Heart right ventricle (tissue), 16 donors: ENCODE measurements at regions not wholly inside any gene's neighbourhood (a gene's known extent, or its start where the extent isn't known, plus 50 kb on each side); places are given as distances from the start of the nearest gene placed in this dataset.

Experiments used
- ATAC-seq, 8 donors: fragments of 200-7000 bp; cut with Tn5 transposase; one replicate each; pipeline ENCODE4 v1.9.1; 2020; ENCODE audit warnings: mild to moderate bottlenecking in 8 of 8, moderate library complexity in 8 of 8, moderate number of reproducible peaks in 1 of 8
- DNase-seq, 2 donors: peaks; one replicate each; pipeline ENCODE4 v3.0.0-alpha.2; 2020
- H3K27ac ChIP-seq, 10 donors: fragments of 200-600 bp; sonication (generic) in 2 of 10; one replicate each; pipeline versions ENCODE4 v1.5.0 to v1.8.0; 2020 to 2022; ENCODE audit warnings: mild to moderate bottlenecking in 3 of 10
- H3K27me3 ChIP-seq, 7 donors: fragments of 200-600 bp; one replicate each; pipeline ENCODE4 v1.8.0; 2021 to 2022; ENCODE audit warnings: mild to moderate bottlenecking in 2 of 7
- H3K36me3 ChIP-seq, 9 donors: fragments of 200-600 bp; sonication (generic) in 1 of 9; one replicate each; pipeline versions ENCODE4 v1.5.0 to v1.8.0; 2020 to 2022; ENCODE audit warnings: mild to moderate bottlenecking in 2 of 9
- H3K4me1 ChIP-seq, 9 donors: fragments of 200-600 bp; sonication (generic) in 1 of 9; one replicate each; pipeline versions ENCODE4 v1.5.0 to v1.8.0; 2020 to 2022; ENCODE audit warnings: mild to moderate bottlenecking in 4 of 9
- H3K4me3 ChIP-seq, 10 donors: fragments of 200-600 bp; sonication (generic) in 2 of 10; one replicate each; pipeline versions ENCODE4 v1.5.0 to v1.8.0; 2020 to 2022; ENCODE audit warnings: mild to moderate bottlenecking in 7 of 10, moderate library complexity in 2 of 10
- H3K9me3 ChIP-seq, 11 donors: fragments of 200-600 bp in 10 of 11; sonication (generic) in 2 of 11; one replicate each; pipeline versions ENCODE4 v1.5.0 to v1.8.0; 2013 to 2022; ENCODE audit warnings: mild to moderate bottlenecking in 2 of 11, control low read depth in 1 of 11, moderate library complexity in 1 of 11
- CTCF ChIP-seq, 9 donors: fragments of 200-600 bp; sonication (generic) in 2 of 9; IDR thresholded peaks; one replicate each; pipeline versions ENCODE4 v1.5.0 to v1.8.0; 2021 to 2022; ENCODE audit warnings: antibody characterized with exemption in 9 of 9, mild to moderate bottlenecking in 5 of 9, moderate library complexity in 1 of 9
- WGBS, 2 donors: extraction: QIAGEN DNeasy Blood & Tissue Kit; methylation state at CpG; one replicate each; pipeline ENCODE4 v1.1.7; 2013; ENCODE audit warnings: inconsistent platforms in 1 of 2; 5-methylcytosine and 5-hydroxymethylcytosine counted together
- intact Hi-C, 10 donors: fragments of 100-400 bp; cut with DNase I; formaldehyde crosslinking; loops; one replicate each; pipeline versions ENCODE4 v1.11.1 to v1.14.2; 2022
- donor health status: Arrhythmogenic right ventricular cardiomyopathy.
- donor health status: ischemic (EF 13 %, LVEDD 7.1; RV severe dilation, severe dysfunction).
- donor health status: healthy with polysubstance abuse.
- donor health status: DM: no; HTN: yes; CAD: no.
- donor health status: DM: no; HTN: no; CAD: no.
- donor health status: ischemic (EF 25% LVEDD 6.9; RV normal size, moderate dysfunction).
- donor health status: ischemic (EF 25% LVEDD 5.7; RV mildly dilated, moderate dysfunction).
- donor health status: healthy.
- donor health status: DM: yes; HTN: yes; CAD: no.
- donor health status: Ischemic cardiomyopathy.
- donor health status: ischemic (EF 35%, LVEDD 5.7; RV mildly dilated, moderate dysfunction).
- donor health status: nonischemic (EF 11% LVEDD 7.7; RV severe dilation, severe dysfunction).
- donor health status: DM: yes; HTN: yes; CAD: no.
- donor health status: PGD.
- donor health status: ischemic (EF 29% LVEDD 5.4; RV normal size, mild dysfunction).
- donor health status: nonischemic (EF 23%, LVEDD 6.1; RV moderate dilation, normal function).

- DNase-seq (no peak), ATAC-seq (no peak)
- Histone ChIP-seq H3K4me3 (no peak overlapping the region), H3K4me1 (no peaks in the 10 kb centered on the region), H3K27me3 (no peaks in the 10 kb centered on the region), H3K36me3 (no peaks in the 10 kb centered on the region), H3K9me3 (peaks cover 0 to 50% (median 13%) of the 10 kb centered on the region in 11 donors), H3K27ac (no peak overlapping the region)
- TF ChIP-seq CTCF (IDR thresholded peaks at IDR 0.05): no peak
- WGBS, 2 donors: 46 to 91% methylated on average over 1 of the region's 1 CpG
- intact Hi-C loops: no loop called here
Observed at GRCh38 chr5:165735388-165735787, 2230.0 kb downstream of the MAT2B start.

GRCh38 chr5:165739079-165739741, 2233.8 kb downstream of the MAT2B start:
- intact Hi-C loops: no loop called here
- no peak for TF ChIP-seq CTCF (IDR thresholded peaks at IDR 0.05)
- H3K36me3 ChIP-seq: no peaks in the 10 kb centered on the region

GRCh38 chr5:165757791-165758190, 2252.4 kb downstream of the MAT2B start:
- Histone ChIP-seq H3K4me1 (no peaks in the 10 kb centered on the region), H3K4me3 (no peak overlapping the region), H3K36me3 (no peaks in the 10 kb centered on the region), H3K27me3 (no peaks in the 10 kb centered on the region), H3K9me3 (no peaks in the 10 kb centered on the region), H3K27ac (no peak overlapping the region)
- intact Hi-C loops: no loop called here
- ATAC-seq (no peak), DNase-seq (no peak)
- no peak for TF ChIP-seq CTCF (IDR thresholded peaks at IDR 0.05)
- WGBS, 2 donors: 63 to 70% methylated on average over 4 of the region's 4 CpGs

More at GRCh38 chr5:165739079-165739741, 2233.8 kb downstream of the MAT2B start:
- no peaks in the 10 kb centered on the region for H3K27me3 ChIP-seq
- no peak for ATAC-seq
- H3K4me3 ChIP-seq: no peak overlapping the region
- 70 to 72% methylated on average over 8 of the region's 8 CpGs for WGBS, 2 donors
- peaks cover 0 to 39% (median 8%) of the 10 kb centered on the region in 11 donors for H3K9me3 ChIP-seq
- H3K4me1 ChIP-seq: no peaks in the 10 kb centered on the region
- no peak overlapping the region for H3K27ac ChIP-seq
- DNase-seq: no peak

- Histone ChIP-seq H3K27ac (no peak overlapping the region), H3K36me3 (no peaks in the 10 kb centered on the region), H3K9me3 (peaks cover 0 to 6% (median 0%) of the 10 kb centered on the region in 11 donors), H3K4me1 (no peaks in the 10 kb centered on the region), H3K27me3 (no peaks in the 10 kb centered on the region), H3K4me3 (no peak overlapping the region)
- no peak for TF ChIP-seq CTCF (IDR thresholded peaks at IDR 0.05)
- 60 to 66% methylated on average over 2 of the region's 2 CpGs for WGBS, 2 donors
- DNase-seq (no peak), ATAC-seq (no peak)
- intact Hi-C loops: no loop called here
Observed at GRCh38 chr5:165775111-165775510, 2269.7 kb downstream of the MAT2B start.
